ENCODE measurements at regions not wholly inside any gene's neighbourhood (a gene's known extent, or its start where the extent isn't known, plus 50 kb on each side); places are given as distances from the start of the nearest gene placed in this dataset.

- peak; percentile 93 for DNase-seq
These were observed 50.0 kb upstream of the BET1 start for GRCh38 chr7:94054130-94054529.

- DNase-seq = no peak
These were observed 51.8 kb upstream of the BET1 start for GRCh38 chr7:94055963-94056362.

- DNase-seq = peak; percentile 77
These were observed 52.6 kb upstream of the BET1 start for GRCh38 chr7:94056796-94057207.

GRCh38 chr7:94057955-94058354, 53.8 kb upstream of the BET1 start:
- no peak for DNase-seq

GRCh38 chr7:94059746-94060145, 55.6 kb upstream of the BET1 start:
- DNase-seq = no peak

GRCh38 chr7:94060752-94061151, 56.6 kb upstream of the BET1 start:
- DNase-seq = no peak

GRCh38 chr7:94061326-94061725, 57.2 kb upstream of the BET1 start:
- DNase-seq = no peak

- DNase-seq = no peak
These were observed 58.2 kb upstream of the BET1 start for GRCh38 chr7:94062372-94062771.

GRCh38 chr7:94064541-94065191, 60.5 kb upstream of the BET1 start:
- DNase-seq = peak; percentile 14

- no peak for DNase-seq
These were observed 62.9 kb upstream of the BET1 start for GRCh38 chr7:94067047-94067446.

- DNase-seq = no peak
These were observed 63.4 kb upstream of the BET1 start for GRCh38 chr7:94067506-94067905.

- no peak for DNase-seq
These were observed 65.1 kb upstream of the BET1 start for GRCh38 chr7:94069162-94069739.

- no peak for DNase-seq
These were observed 76.4 kb upstream of the BET1 start for GRCh38 chr7:94080551-94080950.

GRCh38 chr7:94082126-94082525, 78.0 kb upstream of the BET1 start:
- DNase-seq = no peak

- peak; percentile 84 for DNase-seq
These were observed 83.7 kb upstream of the BET1 start for GRCh38 chr7:94087664-94088352.

GRCh38 chr7:94088560-94088959, 84.4 kb upstream of the BET1 start:
- DNase-seq = no peak

- DNase-seq = no peak
These were observed 85.7 kb upstream of the BET1 start for GRCh38 chr7:94089806-94090205.

- no peak for DNase-seq
These were observed 88.8 kb upstream of the BET1 start for GRCh38 chr7:94092980-94093379.

GRCh38 chr7:94094298-94094697, 90.1 kb upstream of the BET1 start:
- no peak for DNase-seq

GRCh38 chr7:94095316-94096009, 91.3 kb upstream of the BET1 start:
- DNase-seq = no peak

- DNase-seq = no peak
These were observed 95.5 kb upstream of the BET1 start for GRCh38 chr7:94099679-94100078.

- no peak for DNase-seq
These were observed 96.7 kb upstream of the BET1 start for GRCh38 chr7:94100723-94101345.

- DNase-seq = no peak
These were observed 100.1 kb upstream of the BET1 start for GRCh38 chr7:94104301-94104700.

Measured in DMS53 (cell line).